GM21576 (cell line): ENCODE measurements at regions not wholly inside any gene's neighbourhood (a gene's known extent, or its start where the extent isn't known, plus 50 kb on each side); places are given as distances from the start of the nearest gene placed in this dataset.

Source experiments
- ATAC-seq: cut with Tn5 transposase; IDR thresholded peaks from one replicate; pipeline ENCODE4 v1.9.1; 2021; ENCODE audit warnings: mild to moderate bottlenecking, moderate library complexity; ENCODE audit not compliant: unreplicated experiment

DNA sequence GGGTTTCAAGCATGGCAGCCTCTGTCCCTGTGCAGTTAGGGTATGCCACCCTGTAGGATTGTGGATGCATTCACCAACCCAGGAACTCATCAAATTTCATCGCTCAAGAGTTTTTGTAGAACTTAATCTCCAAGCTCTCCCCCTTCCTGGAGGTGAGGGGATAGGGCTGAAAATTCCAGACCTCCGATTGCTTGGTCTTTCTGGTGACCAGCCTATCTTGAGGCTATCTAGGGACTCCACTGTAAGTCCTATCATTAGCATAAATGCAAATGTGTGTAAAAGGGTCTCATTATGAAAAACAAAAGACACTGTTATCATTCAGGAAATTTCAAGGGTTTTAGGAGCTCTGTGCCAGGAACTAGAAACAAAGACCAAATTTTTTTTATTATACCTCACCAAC lies 244.0 kb downstream of the DUSP6 start:
- no peak for ATAC-seq

DNA sequence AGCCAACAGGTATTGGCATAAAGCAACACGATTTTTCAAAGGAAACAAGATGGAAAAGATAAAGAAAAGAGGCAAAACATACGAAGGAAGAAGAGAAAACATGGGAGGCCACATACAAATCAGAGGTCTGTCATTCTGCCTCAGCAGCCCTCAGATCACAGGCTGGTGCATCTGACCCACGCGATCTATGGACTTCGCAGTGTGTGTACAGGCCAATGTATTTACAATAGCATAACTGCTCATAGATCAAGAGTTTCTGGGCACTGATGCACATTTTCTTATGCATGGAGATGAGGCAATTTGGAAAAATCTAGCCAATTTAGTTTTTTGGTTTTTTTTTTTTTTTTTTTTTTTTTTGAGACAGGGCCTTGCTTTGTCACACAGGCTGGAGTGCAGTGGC lies 245.4 kb downstream of the DUSP6 start:
- no peak for ATAC-seq

DNA sequence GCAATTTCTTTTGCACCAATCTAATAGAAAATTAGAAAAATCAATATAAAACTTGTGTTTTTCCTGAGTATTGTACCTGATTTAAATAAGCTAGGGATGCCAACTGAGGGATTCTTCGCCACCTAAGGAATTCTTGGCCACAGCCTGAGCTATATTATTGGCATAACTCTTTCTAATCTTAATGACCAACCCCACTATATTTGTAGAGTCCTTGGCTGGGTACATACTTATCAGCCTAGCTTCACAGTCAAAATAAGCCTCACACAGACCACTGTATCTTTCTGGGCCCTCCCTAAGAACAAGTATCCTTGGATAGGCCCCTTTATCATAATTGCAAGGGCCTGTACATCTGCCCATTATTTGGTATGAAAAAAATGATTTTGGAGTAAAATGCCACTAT lies 247.1 kb downstream of the DUSP6 start:
- no peak for ATAC-seq

DNA sequence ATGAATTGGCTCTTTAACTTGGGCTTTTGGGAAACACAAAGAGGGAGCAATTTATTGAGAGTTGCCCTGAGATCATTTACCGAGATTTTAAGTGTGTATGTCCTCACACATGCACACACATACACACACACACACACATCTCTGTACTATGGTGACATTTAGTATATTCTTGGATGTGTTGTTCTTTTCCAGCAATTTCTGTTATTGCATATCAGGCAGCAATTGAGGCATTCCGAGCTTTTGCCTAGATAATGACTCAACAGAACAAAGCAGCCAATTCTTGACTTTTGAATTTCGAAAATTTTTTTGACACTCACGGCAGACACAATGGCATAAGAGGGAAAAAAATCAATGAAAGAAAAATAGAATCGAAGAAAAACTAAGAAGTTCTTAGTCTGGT lies 248.5 kb downstream of the DUSP6 start:
- ATAC-seq, result no peak

DNA sequence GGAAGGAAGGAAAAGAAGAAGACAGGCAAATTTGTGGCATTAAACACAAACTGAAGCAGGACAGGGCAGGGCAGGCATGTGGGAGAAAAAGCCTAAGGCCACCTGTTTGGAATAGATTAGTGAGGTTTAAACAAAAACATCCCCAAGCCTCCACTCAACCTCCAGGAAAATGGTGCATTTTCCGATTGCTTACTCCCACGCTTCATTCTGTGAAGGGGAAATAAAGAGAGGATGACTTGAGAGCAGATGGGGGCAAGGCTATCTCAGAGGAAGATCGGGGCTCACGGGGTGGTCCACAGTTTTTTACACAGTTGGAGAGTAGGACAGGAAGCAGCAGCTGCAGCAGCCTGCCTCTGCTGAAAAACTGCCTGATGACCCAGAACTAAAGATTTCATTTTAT lies 250.9 kb downstream of the DUSP6 start:
- no peak for ATAC-seq

DNA sequence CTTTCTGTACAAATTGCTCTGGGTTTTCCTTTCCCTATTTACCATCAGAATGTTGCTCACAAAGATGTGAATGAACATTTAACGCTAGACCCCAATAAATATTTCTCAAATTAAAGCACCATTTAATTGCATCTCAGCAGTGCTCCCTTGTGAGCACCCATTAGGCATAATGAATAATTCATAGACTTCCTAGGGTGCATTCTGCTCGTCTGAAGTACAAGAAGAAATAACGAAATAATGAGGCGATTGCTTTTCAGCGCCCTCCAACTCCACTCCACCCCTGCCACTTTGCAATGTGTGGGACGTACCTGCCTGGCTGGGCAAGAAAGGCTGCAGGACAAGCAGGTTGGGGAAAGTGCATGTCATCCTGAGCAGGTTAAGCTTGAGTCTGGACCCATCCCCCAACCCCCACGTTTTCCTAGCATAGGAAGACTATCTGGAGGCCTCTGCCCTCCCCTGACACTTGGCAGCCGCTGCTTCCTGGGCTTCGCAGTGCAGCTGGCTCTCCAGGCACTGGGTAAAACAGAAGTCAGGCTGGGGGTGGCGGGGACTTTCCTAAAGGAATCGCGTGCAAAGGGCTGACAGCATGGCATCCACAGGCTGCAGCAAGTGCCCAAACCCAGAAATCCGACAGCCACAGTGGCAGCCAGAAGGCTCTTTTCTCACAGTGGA lies 253.7 kb downstream of the DUSP6 start:
- no peak for ATAC-seq

DNA sequence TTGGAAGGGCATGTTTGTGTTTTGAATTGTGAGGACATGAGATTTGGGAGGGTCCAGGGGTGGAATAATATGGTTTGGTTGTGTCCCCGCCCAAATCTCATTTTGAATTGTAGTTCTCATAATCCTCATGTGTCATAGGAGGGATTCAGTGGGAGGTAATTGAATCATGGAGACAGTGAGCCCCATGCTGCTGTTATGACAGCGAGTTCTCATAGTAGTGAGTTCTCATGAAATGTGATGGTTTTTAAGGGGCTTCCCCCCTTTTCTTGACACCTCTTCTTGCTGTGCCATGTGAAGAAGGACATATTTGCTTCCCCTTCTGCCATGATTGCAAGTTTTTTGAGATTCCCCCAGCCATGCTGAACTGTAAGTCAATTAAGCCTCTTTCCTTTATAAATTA lies 260.0 kb downstream of the DUSP6 start:
- ATAC-seq, result no peak

DNA sequence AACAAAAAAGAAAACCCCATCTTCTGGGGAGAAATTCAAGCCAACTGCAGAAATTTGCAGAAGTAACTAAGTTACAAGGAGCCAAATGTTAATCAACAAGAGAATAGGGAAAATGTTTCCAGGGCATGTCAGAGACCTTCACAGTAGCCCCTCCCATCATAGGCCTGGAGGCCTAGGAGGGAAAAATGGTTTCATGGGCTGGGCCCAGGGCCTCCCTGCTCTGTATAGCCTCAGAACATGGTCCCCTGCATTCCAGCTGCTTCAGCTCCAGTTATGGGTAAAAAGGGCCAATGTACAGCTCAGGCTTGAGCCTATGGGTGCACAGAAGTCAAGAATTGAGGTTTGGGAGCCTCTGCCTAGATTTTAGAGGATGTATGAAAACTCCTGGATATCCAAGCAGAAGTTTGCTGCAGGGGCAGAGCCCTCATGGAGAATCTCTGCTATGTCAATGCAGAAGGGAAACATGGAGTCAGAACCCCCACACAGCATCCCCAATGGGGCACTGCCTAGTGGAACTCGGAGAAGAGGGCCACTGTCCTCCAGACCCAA lies 260.9 kb downstream of the DUSP6 start:
- ATAC-seq, result no peak

DNA sequence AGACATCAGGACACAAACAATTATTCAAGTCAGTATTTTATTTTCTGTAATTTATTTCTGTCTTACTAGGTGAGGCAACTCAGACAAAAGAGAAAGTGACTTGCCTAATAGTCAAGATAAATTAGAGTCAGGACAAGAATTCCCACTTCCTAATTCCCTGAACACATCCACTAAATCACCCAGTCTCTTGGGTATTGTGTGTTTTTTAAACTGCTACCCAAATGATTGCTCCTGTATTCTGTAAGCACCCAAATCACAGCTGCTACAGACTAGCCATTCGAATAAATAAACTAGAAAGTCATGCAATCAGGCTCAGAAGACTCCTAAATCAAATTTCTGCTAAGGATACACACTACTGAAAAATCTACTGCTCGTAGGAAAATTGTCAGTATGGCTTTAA lies 263.0 kb downstream of the DUSP6 start:
- ATAC-seq, result no peak

DNA sequence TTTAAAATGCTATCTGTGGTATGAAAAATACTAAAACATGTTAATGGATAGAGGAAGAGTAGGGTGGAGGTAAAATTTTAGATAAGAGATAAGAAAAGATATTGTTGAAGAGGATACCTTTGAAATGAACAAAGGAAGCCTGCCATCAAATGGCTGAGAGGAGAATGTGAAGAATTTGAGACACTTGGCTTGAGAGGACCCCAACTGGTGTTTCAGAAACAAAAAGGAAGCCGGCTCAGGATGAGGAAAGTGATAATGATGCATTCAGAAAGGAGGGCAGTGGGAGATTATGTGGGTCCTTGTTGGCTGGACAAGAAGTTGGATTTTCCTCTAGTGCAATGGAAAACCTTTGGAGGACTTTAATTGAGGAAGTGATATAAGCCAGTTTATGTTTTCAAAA lies 264.4 kb downstream of the DUSP6 start:
- no peak for ATAC-seq

DNA sequence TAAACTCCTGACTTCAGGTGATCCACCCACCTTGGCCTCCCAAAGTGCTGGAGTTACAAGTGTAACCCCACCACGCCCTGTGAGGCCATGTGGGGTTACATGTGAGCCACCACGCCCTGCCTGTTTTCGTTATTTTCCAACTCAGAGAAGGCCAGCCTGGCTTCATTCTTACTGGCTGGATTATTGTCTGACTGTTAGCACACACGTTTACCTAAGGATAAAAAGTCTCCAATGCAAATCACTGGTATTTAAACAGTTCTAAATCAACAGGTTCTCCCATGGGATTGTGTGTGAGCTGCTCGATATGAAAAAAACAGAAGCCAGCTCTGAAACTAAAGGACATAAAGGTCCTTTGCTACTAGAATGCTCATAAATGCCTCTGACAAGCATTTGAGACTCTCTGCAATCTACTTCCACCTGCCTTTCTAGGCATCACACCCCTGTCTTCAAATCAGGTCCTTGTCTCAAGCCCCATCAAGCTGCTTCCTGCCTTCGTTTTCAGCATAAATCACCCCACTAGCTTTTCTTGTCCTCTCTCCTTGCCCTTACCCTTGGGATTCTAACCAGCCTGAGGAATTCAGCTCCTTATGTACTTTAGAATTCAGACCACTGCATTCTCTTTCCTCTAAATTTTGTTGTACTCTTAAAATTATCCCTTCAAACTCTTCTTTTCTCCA lies 265.0 kb downstream of the DUSP6 start:
- ATAC-seq, result no peak

DNA sequence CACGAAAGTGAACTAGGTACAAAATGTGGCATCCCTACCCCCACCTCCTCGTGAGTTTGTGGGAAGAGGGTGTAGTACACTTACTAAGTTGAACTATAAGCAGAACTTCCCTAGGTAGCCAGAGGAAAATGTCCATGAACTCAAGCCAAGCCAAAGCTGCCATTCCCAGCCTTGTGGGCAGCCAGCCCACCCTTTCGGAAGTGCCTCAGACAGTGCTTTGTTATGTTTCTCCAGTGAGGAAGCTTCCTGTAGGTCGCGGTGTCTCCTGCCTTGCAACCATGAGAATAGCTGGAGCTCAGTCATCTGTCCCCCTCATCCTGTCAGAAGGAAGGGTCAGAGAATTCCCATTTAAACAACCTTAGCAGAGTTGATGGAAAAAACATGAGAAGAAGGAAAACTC lies 266.9 kb downstream of the DUSP6 start:
- ATAC-seq, result no peak

DNA sequence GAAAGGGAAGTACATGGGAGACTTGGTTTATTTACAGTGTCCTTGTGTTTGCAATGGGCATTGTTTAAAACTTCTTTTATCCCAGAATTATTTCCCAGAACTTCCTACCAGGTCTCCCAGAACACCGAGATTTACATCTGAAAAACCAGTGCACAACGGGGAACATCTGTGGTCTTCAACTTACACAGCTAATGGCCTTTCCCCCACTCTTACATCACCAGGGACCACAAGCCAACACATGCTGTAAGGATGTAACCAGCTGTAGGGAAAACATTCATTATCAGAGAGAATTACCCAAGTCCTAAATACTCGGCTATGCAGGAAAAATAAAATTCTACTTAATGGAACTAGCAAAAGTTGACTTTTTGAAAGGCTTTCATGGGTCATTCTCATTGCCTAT lies 267.6 kb downstream of the DUSP6 start:
- ATAC-seq, result no peak

DNA sequence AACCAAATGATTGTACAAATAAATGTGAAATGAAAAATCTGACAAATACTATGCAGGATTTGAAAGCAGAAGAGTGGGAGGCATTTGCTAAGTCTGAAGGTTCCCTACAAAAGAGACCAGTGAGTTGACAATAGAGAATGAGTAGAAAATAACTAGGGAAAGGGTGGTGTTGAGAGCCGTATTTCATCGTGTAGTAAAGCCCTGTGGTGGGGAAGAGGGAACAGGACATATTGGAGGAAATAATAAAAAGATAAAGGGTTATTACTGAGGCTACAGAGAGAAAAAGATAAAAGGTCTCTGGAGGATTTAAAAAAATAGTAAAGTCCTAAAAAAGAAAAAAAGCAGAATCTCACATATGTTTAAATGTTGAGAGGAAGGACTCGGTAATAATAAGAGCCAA lies 268.8 kb downstream of the DUSP6 start:
- ATAC-seq, result no peak

DNA sequence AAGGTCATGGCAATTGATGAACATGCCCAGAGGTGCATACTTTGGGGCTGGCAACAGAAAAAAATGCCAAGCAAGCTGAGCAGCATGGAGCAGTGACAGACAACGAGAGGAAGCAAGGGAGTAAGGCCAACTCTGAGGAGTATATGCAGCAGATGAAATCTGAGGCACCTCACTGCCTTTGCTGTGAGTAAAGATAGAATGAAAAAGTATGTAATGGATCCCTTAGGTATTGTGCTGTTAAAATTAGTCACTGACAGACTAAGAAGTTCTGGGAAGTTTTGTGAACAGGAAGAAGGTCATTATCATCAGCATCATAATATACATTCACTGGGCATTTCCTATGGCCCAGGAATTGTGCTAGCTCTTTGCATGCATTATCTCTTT lies 269.9 kb downstream of the DUSP6 start:
- ATAC-seq, result no peak

DNA sequence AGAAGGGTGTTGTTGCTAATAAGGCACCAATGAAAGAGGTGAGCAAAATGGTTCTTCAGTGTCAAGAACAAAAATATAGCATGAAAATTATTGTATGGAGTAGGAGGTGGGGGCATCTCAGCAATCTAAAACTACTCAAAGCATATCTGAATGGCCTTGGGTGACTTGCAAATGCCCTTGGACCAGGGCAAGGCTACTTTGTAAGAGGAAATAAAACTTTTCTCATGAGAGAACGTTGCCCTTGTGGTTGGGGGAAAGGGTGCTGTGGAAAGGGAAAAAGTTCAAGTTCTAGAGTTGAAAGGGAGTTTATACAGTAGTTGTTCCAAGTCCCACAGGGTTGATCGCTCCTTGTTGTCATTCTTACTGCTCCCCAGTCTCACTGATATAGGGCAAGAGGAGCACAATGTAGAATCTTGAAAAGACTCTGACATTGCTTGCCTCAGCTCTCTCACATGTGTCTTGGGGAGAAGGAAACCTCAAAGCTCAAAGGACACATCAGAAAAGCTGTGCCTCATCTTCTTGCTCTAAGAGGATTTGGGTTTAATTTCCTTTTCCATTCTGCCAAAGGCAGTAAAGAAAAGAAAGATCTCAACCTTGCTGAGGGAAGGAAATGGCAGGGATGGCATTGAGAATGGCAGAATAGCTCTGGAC lies 270.5 kb downstream of the DUSP6 start:
- ATAC-seq, result no peak

DNA sequence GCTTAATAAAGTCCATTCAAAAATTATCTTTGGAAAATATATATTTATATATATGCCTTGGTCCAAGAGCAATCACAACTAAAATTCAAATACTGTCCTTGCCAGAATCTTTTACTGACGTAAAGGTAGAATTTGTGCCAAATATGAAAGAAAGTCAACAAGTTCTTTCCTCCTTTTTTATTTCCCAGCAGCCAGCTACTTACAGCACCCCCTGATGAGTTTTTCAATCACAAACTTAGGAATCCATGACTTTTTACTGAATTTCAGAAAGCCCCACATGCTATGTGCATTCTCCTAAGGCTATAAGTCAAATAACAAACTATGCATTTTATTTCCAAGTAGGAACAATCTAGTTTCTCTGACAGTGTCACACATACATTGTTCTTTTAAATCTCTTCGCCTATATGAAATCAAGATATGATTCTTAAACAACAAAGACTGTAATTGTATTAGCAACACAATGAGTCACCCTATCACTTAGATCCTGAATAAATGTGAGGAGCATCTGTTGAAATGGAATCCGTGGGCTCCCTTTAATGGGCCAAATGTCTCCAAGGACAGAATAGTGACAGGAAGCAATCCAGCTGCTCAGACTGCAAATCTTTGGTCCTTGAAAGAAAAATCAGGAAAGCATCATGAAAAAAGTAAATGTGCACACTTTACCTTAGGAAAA lies 271.4 kb downstream of the DUSP6 start:
- no peak for ATAC-seq

DNA sequence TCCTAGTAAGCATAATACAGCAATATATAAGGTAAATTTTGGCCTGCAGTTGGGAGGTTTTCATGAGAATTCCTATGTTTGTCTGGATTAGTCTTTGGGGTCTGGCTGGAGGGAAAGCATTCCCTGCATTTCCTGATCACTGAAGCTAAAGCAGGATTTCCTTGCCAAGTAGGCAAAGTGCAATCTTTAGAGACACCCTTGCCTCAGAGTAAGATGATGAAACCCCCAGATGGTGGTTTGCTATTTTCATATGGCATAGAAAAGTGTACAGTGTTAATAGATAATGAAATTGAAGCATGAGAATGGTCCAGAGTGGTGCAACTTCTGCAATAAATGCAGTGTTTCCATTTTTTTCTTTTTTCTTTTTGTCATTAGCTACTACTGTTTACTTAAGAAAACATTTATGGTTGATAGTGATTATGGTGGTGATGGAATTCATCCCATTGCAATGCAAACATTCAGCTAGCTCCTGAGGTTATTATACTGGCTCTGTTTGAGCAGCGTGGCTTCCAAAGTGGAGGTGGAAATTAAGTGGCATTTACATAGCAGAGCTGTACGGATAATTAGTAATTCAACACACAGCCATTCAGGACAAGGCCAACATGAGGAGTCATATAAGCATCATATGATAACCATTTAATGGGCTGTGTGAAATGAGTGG lies 276.3 kb downstream of the DUSP6 start:
- no peak for ATAC-seq

DNA sequence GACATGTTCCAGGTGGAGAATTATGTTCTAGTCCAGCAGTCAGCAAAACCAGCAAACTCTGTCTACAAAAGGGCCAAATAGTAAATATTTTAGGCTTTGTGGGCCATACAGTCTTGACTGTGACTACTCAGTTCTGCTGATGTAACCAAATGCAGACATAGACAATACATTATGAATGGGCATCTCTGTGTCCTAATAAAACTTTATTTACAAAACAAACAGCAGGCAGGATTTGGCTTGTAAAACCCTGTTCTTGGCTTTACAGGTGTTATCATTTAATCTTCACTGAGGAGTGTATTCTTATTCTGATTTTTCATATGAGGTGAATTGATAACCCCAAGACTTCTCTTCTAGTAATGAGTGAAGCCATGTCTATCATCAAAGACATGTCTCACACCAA lies 278.6 kb downstream of the DUSP6 start:
- ATAC-seq, result no peak

DNA sequence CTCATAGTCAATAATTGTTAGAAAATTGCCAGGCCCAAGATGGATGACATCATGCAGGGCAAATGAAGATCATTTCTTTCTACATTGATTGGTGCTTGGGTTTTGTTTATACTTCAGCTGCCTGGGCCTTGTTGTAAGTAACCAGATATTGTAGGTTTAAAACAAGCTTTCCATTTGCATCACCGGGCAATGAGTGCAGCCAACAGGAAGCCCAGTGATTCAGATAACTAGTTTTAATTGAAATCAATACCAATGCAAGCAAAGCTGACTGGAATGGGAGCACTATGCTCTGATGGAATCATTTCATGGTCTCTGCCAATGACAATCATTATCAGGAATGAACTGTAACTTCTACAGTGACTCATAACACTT lies 279.3 kb downstream of the DUSP6 start:
- no peak for ATAC-seq
